Renal cortical epithelial cell (primary cell): ENCODE measurements at regions not wholly inside any gene's neighbourhood (a gene's known extent, or its start where the extent isn't known, plus 50 kb on each side); places are given as distances from the start of the nearest gene placed in this dataset.
"Not testable (repeated sequence)": the region's sequence is repeated elsewhere in the genome, so short reads cannot be mapped to it uniquely, and the experiment has no call there.

Experiments
- DNase-seq: peaks from one replicate; pipeline ENCODE4 v3.0.0-alpha.2; 2011; ENCODE audit warnings: low read depth

DNA sequence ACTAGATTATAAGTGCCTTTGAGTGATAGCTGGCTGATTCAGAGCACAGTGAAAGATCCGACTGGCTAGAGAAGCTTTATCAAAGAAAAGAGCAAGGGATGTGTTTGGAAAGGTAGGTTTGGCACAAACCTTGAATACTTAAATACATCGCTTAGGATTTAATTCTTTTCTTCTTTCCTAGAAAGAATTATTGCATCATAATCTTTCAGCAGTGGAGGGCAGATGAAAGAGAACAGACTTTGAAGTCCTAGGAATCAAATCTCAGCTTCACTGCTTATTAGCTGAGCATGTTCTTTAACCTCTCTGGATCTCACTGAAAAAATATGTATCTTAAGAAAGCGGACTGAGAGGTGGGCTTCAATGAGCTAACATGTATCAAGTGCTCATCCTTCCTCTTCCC lies 122.8 kb downstream of the ZNF365 start:
- no peak for DNase-seq

DNA sequence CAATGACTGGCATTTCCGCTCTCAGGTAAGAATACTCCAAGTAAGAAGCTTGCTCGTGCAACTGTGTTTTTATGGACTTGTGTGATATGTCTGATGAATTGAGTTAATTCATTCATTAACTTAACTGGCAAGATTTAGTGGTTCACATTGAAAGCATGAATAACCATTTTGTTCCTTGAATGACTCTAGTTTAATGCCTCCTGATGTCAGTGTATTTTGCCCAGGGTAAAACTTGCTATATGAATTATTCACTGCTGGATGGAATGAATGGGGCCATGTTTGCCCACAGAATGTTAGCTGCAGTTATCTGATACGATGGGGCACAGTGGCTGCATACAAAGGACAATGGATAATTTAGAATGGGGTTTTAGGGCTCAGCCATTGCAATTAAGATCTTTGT lies 124.1 kb downstream of the ZNF365 start:
- peak; percentile 20 for DNase-seq

DNA sequence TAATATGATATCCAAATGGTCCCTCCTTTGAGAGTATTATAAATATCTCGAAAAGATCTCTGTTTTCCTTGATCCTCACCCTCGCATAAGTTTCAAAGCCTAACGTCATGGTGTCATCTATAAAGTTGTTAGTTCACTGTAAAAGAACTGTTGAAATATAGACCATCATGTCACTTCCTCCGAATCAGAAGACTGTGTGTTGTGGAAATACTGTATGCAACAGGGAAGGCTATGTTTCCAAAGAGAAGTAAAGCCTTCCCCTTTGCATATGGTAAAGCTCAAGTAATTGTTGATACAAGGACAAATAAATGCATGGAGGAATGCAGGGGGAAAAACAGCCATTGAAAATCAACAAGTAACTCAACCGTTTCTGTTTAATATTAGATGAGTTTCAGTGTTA lies 125.9 kb downstream of the ZNF365 start:
- DNase-seq, result not testable (repeated sequence)

DNA sequence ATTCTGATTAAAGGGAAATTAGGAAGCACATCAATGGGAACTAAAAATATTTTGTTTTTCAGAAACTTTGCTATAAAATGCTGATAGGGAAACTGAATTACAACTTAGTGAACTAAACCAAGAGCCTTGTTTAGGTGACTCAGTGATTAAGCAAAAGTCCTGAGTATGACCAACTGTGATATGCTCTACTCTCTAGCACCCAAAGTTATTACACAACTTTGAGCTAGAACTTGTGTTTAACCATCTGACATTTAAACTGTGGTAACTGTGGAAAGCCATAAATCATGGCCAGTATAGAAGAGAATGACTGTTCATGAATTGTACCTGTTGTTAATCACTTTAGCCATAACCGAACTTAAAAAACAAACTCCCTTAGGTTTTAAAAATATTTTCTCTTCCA lies 127.4 kb downstream of the ZNF365 start:
- DNase-seq, result peak; percentile 88

DNA sequence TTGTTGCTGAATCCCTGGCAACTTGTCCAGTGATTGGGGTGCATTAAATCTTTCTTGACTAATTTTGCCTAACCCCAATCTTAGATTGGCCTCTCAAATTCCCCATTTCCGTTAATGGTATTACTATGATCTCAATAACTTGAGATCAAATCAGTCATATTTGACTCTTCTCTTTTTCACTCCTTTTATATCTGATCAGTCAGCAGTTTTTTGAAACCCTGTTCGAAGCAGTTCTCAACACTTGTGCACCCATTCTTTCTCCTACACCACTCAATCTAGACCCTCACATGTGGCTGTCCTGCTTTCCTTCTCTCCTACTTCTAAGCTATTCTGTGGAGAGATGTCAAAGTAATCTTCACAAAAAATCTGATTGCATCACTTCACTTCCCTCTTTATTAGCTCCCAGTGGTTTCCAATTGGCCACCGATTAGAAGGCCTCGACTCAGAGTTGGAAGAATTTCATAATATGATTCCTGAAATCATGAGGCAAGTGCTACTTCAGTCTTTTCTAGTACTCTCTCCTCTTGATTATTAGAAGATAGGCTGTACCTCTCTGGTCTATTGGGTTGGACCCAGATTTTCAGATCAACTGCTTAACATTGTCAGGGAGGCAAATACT lies 128.9 kb downstream of the ZNF365 start:
- peak; percentile 60 for DNase-seq

DNA sequence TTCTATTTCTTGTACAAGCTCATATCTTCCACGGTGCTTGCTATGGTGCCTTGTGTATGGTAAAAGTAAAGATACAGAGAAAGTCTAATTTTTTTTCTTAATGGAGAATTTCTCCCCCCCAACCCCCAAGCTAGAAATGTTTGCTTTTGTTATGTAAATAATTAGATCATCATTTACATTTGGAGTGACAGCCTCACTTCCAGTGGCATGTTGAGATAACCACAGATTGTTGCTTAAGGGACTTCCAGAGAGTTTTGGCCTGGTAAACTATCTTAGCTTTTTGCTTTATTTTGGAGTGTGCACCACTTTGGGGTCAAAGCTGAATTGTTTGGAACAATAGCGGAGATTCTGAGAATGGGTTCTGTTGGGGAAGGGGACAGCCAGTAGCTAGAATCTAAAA lies 129.7 kb downstream of the ZNF365 start:
- DNase-seq, result no peak

DNA sequence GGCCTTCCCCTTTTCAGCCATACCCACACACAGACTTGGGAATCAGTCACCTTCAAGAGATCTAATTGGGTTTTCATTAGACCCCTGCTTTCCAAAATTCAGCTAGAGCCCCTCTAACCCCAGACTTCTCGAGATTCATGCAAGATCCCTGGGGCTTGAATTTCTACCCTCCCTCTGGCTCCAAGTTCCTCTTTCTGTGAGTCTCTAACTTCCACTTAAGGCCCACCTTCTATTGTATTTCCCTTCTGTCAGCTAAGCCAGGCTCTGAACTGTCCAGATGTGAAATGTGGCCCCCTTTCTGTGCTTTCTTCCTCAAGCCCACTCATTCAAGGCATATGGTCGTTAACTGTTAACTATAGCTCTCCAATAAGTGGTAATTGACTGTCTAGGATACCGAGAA lies 132.2 kb downstream of the ZNF365 start:
- no peak for DNase-seq

DNA sequence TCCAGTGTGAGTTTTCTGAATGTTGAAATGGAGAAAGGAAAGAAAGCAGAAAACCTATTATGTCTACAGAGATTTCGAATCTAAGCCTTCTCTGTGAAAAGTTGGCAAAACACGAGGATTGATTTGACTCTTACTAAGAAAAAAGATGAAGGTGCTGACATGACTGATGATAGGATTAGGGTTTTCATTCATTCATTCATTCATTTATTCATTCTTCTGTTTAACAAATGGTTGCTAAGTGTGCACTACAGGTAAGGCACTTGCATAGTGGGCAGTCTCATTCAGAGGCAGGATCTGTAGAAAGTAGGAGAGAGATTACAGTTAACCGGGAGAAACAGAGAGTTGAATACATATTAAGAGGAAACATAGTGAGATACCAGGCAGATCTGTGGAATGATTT lies 137.1 kb downstream of the ZNF365 start:
- no peak for DNase-seq

DNA sequence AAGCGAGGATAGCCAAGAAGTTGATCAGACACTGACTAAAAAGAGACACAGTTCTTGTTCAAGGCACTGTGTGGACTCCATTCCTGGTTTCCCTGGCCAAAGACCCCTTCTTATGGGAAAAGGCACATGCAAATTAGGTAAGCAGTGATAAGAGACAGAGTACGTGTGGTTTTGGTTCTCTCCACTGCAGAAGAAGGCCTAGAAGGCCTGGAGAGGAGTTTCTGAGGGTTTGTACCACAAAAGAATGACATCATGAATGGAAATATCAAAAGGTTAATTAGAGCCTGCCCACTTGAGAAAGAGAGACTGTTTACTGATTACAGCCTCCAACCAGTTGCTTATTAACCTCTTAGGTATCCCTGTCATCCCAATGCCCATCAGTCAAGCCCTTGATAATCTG lies 137.5 kb downstream of the ZNF365 start:
- peak; percentile 84 for DNase-seq

DNA sequence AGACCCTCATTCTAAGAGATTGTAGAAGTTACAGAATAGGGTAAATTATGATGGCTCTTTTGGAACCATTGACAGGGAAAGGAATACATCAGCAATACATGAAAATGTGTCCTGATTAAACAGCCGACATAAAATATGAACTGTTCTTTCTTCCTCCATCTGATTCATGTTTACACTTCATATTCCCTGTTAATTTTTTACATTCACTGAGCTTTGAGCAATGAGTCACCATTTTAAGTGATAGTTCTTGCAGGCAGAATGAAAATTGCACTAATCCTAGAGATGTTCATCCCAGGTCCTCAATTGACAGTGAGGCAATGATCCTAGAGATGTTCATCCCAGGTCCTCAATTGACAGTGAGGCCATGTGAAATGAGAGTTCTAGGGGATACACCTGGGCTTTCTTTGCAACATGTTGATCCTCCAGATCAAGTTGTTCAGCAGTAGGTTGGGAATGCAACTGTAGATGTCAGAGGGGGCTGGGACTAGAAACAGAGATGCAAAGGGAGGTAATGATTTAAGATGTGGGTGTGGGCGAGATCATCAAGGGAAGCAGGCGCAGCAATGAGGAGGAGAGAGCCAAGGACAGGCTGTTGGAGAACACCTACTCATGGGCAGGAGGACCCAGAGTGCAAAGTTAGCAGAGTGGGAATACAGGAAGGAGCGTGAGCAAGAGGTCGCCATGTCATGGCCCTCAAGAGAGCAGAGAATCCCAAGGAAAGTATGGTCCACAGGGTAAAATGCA lies 138.7 kb downstream of the ZNF365 start:
- peak; percentile 87 for DNase-seq

DNA sequence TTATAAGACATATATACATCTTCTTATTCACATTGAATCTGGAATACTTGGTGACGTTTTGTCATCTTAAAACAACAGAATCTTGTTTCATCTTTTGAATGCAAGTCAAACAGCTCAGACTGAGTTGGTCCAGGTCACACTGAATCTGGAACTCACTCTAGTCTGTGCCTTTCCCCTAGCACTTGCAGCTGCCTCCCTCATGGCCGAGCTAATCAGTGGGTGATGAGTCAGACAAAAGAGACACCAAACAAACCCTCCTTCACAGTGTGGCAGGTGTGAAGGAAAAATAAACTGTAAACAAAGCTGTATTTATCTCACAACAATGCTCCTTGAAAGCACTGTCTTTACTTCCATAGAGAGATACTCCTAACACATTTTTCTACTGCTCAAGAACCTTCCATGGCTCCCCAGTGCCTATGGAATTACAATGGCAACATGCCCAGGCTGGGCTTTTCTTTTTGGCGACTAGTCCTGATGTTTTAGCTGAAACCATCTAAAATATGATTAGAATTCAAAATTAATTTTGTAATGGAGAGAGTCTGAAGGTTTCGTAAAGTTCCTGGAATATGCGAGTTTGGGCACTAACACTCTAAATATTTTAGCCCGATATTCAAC lies 140.0 kb downstream of the ZNF365 start:
- peak; percentile 42 for DNase-seq

DNA sequence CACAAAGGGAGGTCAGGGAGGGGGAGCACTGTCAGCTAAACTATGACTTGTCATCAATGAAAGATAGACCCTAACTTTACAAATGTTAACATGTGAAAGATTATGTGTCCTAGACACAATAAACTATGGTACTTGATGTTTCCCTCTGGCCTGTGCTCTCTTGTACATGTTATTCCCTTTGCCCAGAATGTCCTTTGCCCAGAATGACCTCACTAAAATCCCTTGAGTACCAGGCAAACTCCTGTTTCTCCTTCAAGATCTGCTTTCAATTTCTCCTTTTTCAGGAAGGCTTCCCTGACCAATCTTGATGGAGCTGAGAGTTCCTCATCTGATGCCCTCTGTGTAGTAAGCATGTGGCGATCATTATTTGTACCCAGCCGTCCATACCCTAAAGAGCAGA lies 143.1 kb downstream of the ZNF365 start:
- DNase-seq, result no peak

DNA sequence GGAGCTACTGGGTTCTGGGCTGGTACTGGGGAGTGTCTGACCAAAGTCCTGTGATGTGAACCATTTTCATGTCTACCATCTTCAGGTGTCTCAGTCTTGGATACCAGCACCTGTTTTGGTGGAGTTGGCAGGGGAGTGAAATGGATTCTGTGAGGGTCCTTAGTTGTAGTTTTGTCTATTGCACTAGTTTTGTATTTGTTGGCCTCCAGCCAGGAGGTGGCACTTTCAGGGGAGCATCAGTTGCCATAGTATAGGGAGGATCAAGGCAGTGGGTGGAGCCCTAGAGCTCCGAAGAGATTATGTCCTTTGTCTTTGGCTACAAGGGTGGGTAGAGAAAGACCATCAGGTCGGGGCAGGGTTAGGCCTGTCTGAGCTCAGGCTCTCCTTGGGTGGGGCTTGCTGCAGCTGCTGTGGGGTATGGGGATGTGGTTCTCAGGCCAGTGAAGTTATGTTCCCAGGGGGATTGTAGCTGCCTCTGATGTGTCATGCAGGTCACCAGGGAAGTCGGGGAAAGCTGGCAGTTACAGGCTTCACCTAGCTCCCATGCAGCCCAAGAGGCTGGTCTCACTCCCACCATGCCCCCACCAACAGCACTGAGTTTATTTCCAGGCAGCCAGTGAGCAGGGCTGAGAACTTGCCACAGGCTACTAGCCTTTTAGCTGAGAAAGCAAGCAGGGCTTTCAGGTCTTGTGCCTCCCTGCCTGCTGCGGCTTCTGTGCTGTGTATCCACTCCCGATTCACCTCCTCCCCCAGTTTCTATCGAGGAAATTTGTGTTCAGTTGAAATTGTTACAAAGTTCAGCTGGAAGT lies 153.1 kb downstream of the ZNF365 start:
- no peak for DNase-seq

DNA sequence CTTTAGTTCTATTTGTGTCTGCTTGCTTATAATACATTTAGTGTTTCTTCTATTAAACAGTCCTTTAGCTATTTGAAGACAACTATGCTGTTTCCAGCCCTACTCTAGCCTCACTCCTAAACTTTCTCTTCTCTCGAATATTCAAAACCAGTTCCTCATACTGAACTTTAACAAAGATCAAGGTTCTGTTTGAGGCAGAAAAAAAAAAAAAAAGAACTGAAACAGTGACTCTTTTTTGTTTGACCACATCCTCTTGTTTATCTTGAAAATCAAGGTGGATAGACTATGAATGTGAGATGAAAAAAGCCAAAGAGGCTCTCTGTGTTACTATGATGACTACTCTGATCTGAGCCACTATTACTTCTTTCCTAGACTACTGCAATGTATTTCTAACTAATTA lies 154.3 kb downstream of the ZNF365 start:
- DNase-seq, result peak; percentile 16

DNA sequence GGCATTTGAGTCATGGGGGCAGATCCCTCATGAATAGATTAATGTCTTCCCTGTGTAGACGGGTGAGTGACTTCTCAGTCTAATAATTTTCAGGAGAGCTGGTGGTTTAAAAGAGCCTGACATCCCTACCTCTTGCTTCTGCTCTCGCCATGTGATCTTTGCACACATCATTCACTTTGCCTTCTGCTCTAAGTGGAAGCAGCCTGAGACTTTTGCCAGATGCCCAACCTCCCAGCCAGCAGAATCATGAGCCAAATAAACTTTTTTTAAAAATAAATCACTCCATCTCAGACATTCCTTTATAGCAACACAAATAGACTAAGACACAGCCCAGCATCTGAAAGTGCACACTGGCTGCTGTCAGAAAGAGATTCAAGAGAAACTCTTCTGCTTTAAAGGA lies 155.2 kb downstream of the ZNF365 start:
- DNase-seq, result no peak

DNA sequence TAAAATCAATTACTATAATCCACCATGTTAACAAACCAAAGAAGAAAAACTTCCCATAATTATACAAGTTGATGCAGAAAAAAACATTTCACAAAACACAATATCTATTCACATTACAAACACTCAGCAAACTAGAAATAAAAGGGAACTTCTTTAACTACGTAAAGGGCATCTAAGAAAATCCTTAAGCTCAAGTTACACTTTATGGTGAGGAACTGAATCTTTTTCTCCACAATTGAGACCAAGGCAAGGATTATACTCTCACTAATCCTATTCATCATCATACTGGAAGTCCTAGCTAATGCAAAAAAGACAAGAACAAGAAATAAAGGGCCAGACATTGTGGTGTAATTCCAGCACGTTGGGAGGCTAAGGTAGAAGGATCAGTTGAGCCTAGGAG lies 159.9 kb downstream of the ZNF365 start:
- DNase-seq, result no peak

DNA sequence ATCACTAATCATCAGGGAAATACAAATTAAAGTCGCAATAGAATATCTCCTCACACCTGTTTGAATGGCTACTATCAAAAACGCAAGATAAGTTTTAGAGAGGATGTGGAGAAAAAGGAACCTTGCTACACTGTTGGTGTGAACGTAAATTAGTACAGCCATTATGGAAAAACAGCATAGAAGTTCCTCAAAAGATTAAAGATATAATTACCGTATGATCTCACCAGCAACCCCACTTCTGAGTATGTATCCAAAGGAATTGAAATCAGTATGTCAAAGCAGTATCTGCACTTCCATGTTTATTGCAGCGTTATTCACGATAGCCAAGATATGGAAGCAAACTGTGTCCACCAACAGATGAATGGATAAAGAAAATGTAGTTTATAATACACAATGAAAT lies 164.4 kb downstream of the ZNF365 start:
- no peak for DNase-seq

DNA sequence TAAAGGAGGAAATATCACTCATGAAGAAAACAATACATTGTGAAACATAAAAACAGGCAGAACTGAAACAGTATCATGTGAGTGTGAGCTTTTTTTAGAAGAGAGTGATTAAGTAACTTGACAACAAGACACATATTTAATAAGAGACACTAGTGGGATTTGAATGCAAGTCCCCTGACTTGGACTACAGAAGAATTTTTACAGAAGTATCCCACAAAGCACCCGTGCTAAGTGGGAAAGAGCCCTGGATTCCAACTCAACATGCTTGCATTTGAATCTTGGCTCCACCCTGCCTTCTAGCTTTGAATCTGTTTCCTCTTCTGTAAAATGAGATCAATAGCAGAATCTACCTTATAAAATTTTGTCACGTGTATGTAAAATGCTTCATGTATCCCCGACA lies 166.2 kb downstream of the ZNF365 start:
- no peak for DNase-seq

DNA sequence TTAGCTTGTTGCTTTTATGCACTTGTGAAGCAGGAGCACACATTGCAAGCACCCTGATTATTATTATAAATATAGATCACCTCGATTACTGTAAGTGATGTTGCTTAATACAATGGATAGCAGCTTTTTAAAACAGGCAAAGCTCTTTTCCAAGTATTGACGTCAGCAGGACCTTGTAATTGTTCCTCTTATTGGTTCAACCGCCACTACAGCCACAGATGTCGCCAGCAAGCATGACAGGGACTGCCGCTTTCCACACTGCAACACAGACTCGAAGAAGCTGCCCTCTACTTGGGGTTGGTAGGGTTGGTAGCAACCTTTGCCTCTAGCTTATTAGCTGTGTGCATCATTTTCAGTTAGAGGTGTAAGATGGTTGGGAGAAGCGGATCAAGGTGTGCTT lies 167.6 kb downstream of the ZNF365 start:
- DNase-seq, result no peak

DNA sequence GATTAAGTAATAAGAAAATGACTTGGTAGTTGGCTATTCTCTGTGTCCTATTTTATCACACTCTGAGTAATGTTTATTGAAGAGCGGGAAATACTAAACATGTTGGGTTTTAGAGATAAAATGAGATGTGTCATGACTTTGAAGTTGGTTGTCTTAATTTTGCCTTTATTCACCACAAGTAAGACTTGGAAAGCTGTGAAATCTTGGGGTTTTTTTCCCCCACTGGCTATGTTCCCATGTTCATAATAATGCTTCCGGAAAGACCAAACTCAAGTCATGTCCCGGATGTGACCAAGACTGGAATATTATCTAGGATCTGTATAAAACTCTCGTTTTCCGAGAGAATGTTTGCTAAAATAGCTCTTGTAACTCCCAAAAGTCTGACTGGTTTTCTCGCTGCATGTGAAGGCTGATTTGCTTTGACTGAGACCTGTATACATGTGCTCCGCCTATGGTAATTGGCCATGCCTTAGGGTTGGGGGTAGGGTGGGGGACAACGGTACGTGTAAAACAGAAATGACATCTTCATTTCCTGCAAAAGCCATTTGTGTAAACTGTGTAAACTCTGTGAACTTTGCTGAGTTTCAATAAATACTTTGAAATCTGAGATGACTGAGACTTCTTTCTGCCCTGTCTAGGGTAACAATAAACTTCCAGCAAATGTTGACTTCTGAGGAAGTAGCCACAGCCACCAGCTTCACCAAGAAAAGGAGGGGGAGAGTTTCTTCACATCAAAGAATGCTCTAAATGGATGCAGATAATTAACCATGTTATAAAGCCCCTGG lies 169.6 kb downstream of the ZNF365 start:
- DNase-seq, result no peak

DNA sequence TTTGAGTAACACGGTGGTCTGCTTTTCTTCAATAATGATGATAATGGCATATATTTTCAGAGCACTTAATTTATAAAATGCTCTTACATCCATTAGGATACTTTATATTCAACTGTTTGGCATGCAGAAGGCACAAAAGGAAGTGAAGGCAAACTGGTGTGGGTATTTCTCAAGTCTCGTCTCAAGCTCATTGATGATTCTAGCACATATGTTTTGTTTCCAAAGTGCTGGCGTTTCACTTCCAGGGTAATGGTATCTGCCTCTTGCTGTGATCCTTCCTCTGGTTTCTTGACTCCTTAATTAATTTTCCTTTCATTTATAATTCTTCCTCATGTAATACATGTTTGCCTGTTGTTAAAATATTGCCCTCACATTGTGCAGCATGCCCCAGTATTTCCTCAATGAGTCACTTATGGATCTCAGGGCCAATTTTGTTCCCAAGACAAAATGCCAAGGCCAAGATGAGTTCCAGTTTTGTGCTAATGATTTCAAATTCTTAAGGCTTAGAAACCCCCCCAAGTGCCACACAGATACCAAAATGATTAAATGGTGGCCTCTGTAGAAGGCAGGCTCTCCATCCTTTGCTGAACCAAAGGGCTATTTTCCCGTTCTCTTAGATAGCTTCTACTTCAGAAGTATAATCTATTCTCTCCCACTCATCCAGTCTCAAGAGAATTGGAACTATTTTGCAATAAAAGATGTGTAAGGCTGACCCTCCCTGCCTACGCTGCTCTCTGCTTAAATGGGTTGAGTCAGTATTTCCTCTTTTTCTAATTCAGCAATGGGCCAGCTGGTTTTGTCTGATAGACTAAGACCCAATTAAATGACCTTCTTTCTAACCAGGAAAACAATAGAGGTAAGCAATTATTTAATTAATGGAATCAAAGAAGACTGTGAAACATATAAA lies 171.2 kb downstream of the ZNF365 start:
- DNase-seq, result no peak
